Activated gamma-delta T cell treated with anti-CD3 and anti-CD28 coated beads, Interleukin-2, amount 50 U/mL, for 16 hours (primary cell): ENCODE measurements at regions not wholly inside any gene's neighbourhood (a gene's known extent, or its start where the extent isn't known, plus 50 kb on each side); places are given as distances from the start of the nearest gene placed in this dataset.

Experiments used
- DNase-seq: peaks from one replicate; pipeline ENCODE4 v3.0.0-alpha.2; 2020; ENCODE audit warnings: low read depth

DNA sequence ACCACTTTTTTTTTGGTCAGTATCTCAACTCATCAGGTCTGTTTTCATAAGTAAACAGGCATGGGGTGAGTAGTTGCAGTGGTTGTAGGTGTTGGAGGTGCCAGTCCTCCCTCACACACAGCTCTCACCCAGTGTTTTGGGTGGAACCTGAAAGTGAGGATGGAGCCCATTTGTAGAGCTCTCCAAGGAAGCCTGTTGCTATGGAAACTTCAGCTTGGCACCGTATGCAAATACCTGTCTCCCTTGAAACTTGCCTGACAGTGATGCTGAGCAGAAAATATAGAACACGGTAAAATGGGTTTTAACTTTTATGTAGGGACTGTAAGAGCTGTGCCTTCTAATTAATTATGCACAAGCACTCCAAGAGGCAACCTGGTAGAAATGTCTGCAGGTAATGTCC is 214.1 kb downstream of the AJAP1 start:
- no peak for DNase-seq

DNA sequence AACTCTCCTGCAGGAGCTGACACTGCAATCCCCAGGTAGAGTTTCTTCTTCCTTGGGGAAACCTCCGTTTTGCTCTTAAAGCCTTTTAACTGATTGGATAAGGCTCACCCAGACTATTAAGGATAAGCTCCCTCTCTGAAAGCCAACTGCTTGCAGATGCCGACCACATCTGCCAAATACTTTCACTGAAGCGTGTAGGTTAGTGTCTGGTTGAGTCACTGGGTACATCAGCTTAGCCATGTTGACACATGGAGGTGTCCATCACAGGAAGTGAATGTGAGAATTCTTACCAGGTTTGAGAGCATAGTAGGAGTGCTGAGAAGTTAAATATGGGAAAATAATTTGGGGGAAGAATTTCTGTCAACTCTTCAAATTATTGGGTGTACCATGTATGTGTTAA is 202.0 kb downstream of the AJAP1 start:
- no peak for DNase-seq

DNA sequence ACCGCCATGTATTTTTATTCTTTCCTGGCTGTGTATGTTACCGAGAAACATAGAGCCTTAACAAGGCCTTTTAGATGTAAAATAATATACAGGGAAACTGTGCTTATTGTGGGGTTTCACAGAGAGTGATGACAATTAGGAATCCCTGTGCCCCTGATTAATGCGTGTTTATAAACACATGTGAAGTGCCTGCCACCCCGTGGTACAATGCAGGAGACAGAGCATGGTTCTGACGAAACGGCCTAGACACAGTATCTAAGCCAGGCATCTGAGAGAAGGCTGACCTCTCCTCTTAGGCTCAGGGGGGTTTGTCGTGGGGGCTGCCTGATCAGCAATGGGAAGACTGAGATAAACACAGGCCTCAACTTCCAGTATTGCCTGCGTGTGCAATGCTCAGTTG is 200.0 kb downstream of the AJAP1 start:
- no peak for DNase-seq

DNA sequence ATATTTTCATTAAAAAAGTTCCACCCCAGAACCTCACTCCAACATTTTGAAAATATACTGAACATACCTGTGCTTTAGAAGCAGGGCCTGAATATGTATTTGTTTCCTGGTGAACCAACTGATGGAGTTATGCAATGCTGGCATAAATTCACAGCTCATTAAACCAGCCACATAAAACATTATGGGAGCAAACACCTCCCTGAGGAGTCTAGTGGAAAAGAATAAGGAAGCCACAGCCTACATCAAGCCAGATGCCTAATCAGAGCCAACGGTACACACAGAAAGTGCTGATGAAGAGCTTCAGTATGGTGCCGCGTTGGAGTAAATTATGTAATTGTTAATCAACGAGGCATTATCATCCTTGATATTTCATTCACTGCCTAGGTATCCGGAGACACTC is 199.5 kb downstream of the AJAP1 start:
- DNase-seq = no peak

DNA sequence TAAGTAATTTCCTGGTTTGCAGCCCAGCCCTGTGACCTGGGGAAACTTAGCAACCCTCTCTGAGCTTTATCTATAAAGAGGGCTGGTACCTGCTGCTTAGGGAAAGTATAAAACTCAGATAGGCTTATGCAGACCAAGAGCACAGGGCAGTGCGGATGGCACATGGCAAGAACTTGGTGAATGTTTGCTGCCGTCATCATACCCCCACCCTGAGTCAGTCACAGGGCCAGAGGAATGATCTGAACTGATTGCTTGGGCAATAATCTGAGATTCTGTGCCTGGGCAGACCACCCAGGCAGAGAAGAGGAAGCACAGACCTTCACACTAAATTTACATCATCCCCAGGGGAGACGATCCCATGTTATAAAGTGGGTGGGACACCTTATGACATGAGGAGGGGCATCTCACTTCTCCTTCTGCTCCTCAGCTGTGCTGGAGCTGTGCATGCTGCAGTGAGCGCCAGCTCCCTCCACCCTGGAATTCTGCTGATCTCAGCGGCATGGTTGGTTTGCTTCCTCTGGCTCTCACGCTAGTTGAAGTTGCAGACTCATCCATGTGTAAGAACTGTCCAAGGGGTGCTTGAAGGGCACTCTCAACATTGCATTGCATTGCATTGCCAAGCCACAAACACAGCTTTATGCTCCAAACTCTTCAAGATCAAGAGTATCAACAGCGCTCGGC is 197.1 kb downstream of the AJAP1 start:
- DNase-seq = no peak

DNA sequence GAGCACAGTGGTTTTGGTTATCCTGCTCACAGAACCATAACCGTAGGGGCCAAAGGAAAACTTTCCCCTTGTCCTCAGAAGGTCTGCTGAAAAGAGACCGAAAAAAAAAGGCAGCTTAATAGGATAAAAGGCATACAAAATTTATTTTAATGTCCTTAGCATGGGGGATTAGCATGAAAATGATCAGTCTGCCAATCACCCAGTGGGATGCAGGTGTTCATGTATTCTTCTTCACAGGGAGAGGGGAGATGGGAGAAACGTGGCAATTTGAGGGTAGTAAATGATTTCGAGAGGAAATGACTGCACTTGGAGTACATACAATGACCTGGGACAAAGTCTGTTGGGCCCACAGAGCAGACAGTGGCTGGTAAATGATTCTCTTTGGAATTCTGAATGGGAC is 194.0 kb downstream of the AJAP1 start:
- no peak for DNase-seq

DNA sequence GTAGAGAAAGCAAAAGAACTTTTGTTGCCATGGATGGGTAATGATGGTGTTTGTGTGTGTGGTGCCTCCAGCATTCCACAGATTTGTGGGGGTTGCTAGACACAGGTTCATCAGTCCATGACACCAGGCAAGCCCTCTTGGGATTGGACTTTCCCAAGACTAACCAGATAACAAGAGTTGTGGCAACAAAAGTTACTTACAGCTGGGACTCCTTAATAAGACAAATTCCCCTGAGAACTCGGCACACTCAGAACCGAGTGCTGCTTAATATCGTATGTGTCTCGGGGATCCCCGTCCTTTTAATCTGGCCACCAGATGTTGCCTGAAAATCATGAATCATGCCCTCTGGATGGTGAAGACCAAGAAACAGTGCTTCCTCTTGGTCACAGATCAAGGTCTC is 193.3 kb downstream of the AJAP1 start:
- DNase-seq = no peak
